Prostate gland (tissue), 2 donors: ENCODE measurements at regions not wholly inside any gene's neighbourhood (a gene's known extent, or its start where the extent isn't known, plus 50 kb on each side); places are given as distances from the start of the nearest gene placed in this dataset.

ENCODE experiments used
- POLR2A ChIP-seq: fragments of 450-650 bp; IDR thresholded peaks from one replicate; pipeline ENCODE4 v1.6.1; 2016; ENCODE audit warnings: antibody characterized with exemption, mild to moderate bottlenecking
- POLR2AphosphoS5 ChIP-seq: sonication (generic); formaldehyde crosslinking; IDR thresholded peaks from one replicate; pipeline ENCODE4 v1.6.1; 2017; ENCODE audit warnings: antibody characterized with exemption
- TF ChIP-seq, protein P1 (sequence below), 4 experiments: fragments of 200-600 bp in 2 of 4; fragments of 450-650 bp in 2 of 4; sonication (generic) in 2 of 4; IDR thresholded peaks; 1 replicate in 3 of 4; 2 replicates in 1 of 4; pipeline ENCODE4 v1.5.1; 2016 to 2019; ENCODE audit warnings: antibody characterized with exemption in 4 of 4, mild to moderate bottlenecking in 2 of 4, moderate library complexity in 2 of 4

DNA sequence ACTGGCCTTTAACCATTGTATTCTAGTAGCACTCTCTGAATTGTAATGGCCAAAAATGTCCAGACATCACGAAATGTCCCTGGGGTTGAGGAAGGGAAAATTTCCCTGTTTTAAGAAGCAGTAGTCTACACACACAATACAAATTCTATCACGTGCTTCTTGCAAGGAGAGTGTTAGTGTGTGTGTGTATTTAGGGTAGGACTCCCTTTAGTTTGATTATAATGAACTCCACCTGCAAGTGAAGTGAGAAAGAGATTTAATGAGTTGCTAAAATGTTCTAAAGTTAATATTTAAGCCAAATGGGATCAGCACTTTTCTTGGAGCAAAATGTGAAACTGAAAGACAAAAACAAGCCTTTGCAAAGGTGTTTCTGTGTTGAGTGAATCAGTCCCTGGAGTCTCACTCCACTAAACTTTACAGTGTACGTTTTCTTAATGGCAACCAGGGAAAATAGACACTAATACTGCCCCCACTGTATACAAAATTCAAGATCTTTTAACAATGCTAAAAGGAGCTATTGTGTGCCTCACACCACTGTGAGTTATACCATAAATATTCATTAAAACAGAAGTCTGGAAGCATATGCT is 590.3 kb upstream of the TENM4 start:
- TF ChIP-seq POLR2A, result no peak
- TF ChIP-seq, protein P1, sequence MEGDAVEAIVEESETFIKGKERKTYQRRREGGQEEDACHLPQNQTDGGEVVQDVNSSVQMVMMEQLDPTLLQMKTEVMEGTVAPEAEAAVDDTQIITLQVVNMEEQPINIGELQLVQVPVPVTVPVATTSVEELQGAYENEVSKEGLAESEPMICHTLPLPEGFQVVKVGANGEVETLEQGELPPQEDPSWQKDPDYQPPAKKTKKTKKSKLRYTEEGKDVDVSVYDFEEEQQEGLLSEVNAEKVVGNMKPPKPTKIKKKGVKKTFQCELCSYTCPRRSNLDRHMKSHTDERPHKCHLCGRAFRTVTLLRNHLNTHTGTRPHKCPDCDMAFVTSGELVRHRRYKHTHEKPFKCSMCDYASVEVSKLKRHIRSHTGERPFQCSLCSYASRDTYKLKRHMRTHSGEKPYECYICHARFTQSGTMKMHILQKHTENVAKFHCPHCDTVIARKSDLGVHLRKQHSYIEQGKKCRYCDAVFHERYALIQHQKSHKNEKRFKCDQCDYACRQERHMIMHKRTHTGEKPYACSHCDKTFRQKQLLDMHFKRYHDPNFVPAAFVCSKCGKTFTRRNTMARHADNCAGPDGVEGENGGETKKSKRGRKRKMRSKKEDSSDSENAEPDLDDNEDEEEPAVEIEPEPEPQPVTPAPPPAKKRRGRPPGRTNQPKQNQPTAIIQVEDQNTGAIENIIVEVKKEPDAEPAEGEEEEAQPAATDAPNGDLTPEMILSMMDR (IDR thresholded peaks at IDR 0.05), result no peak
- TF ChIP-seq POLR2AphosphoS5, result no peak
